ENCODE measurements at regions not wholly inside any gene's neighbourhood (a gene's known extent, or its start where the extent isn't known, plus 50 kb on each side); places are given as distances from the start of the nearest gene placed in this dataset.
"Not testable (repeated sequence)": the region's sequence is repeated elsewhere in the genome, so short reads cannot be mapped to it uniquely, and the experiment has no call there.

- no peak for TF ChIP-seq CTCF (IDR thresholded peaks at IDR 0.05)
- no peaks in the 10 kb centered on the region for H3K9me3 ChIP-seq
- H3K27me3 ChIP-seq: no peaks in the 10 kb centered on the region
- H3K4me3 ChIP-seq (ENCODE audit: low read depth in 1 of 2, low read length in 1 of 2): no peak overlapping the region
- no peaks in the 10 kb centered on the region for H3K36me3 ChIP-seq
- no peaks in the 10 kb centered on the region for H3K4me1 ChIP-seq (ENCODE audit: control insufficient read depth in 1 of 2, insufficient read depth in 1 of 2, low read depth in 1 of 2, low read length in 1 of 2)
- H3K27ac ChIP-seq: no peak overlapping the region
Observed at GRCh38 chr18:64380117-64380516, 231.2 kb upstream of the LINC00305 start.

- Histone ChIP-seq H3K27ac (no peak overlapping the region), H3K27me3 (no peaks in the 10 kb centered on the region), H3K4me1 (ENCODE audit: control insufficient read depth in 1 of 2, insufficient read depth in 1 of 2, low read depth in 1 of 2, low read length in 1 of 2) (peaks cover 0 to 1% of the 10 kb centered on the region in 2 experiments), H3K9me3 (no peaks in the 10 kb centered on the region), H3K4me3 (ENCODE audit: low read depth in 1 of 2, low read length in 1 of 2) (no peak overlapping the region), H3K36me3 (no peaks in the 10 kb centered on the region)
- no peak for TF ChIP-seq CTCF (IDR thresholded peaks at IDR 0.05)
Observed at GRCh38 chr18:64379662-64380061, 230.8 kb upstream of the LINC00305 start.

- TF ChIP-seq CTCF (IDR thresholded peaks at IDR 0.05): no peak
- Histone ChIP-seq H3K4me3 (ENCODE audit: low read depth in 1 of 2, low read length in 1 of 2) (no peak overlapping the region), H3K9me3 (no peaks in the 10 kb centered on the region), H3K36me3 (no peaks in the 10 kb centered on the region), H3K4me1 (ENCODE audit: control insufficient read depth in 1 of 2, insufficient read depth in 1 of 2, low read depth in 1 of 2, low read length in 1 of 2) (peaks cover 6 to 12% of the 10 kb centered on the region in 2 experiments), H3K27me3 (no peaks in the 10 kb centered on the region), H3K27ac (no peak overlapping the region)
Observed at GRCh38 chr18:64377446-64377845, 228.6 kb upstream of the LINC00305 start.

- H3K36me3 ChIP-seq: no peaks in the 10 kb centered on the region
- no peaks in the 10 kb centered on the region for H3K9me3 ChIP-seq
- TF ChIP-seq CTCF (IDR thresholded peaks at IDR 0.05): no peak
- H3K4me3 ChIP-seq (ENCODE audit: low read depth in 1 of 2, low read length in 1 of 2): no peak overlapping the region
- peaks cover 6 to 12% of the 10 kb centered on the region in 2 experiments for H3K4me1 ChIP-seq (ENCODE audit: control insufficient read depth in 1 of 2, insufficient read depth in 1 of 2, low read depth in 1 of 2, low read length in 1 of 2)
- no peak overlapping the region for H3K27ac ChIP-seq
- H3K27me3 ChIP-seq: no peaks in the 10 kb centered on the region
Observed at GRCh38 chr18:64372850-64373249, 224.0 kb upstream of the LINC00305 start.

GRCh38 chr18:64369830-64370440 is 221.0 kb upstream of the LINC00305 start:
- peaks cover 6 to 19% of the 10 kb centered on the region in 2 experiments for H3K4me1 ChIP-seq (ENCODE audit: control insufficient read depth in 1 of 2, insufficient read depth in 1 of 2, low read depth in 1 of 2, low read length in 1 of 2)
- not testable (repeated sequence) for H3K4me3 ChIP-seq (ENCODE audit: low read depth in 1 of 2, low read length in 1 of 2); H3K9me3 ChIP-seq; H3K27me3 ChIP-seq; H3K27ac ChIP-seq; H3K36me3 ChIP-seq

- H3K9me3 ChIP-seq: no peaks in the 10 kb centered on the region
- no peak for TF ChIP-seq CTCF (IDR thresholded peaks at IDR 0.05)
- no peak overlapping the region for H3K27ac ChIP-seq
- H3K4me3 ChIP-seq (ENCODE audit: low read depth in 1 of 2, low read length in 1 of 2): no peak overlapping the region
- peaks cover 0 to 11% of the 10 kb centered on the region in 2 experiments for H3K4me1 ChIP-seq (ENCODE audit: control insufficient read depth in 1 of 2, insufficient read depth in 1 of 2, low read depth in 1 of 2, low read length in 1 of 2)
- no peaks in the 10 kb centered on the region for H3K36me3 ChIP-seq
- H3K27me3 ChIP-seq: no peaks in the 10 kb centered on the region
Observed at GRCh38 chr18:64365106-64365505, 216.2 kb upstream of the LINC00305 start.
